ENCODE measurements at regions not wholly inside any gene's neighbourhood (a gene's known extent, or its start where the extent isn't known, plus 50 kb on each side); places are given as distances from the start of the nearest gene placed in this dataset.

GRCh38 chr3:31358473-31359070 lies 174.2 kb upstream of the STT3B start:
- no peak for DNase-seq

GRCh38 chr3:31361371-31362273 lies 171.1 kb upstream of the STT3B start:
- DNase-seq, result no peak

- DNase-seq, result no peak
Observed at GRCh38 chr3:31364188-31364587, 168.5 kb upstream of the STT3B start.

GRCh38 chr3:31364711-31365110 lies 168.0 kb upstream of the STT3B start:
- DNase-seq, result no peak

GRCh38 chr3:31367518-31367917 lies 165.2 kb upstream of the STT3B start:
- no peak for DNase-seq

GRCh38 chr3:31369637-31370379 lies 162.9 kb upstream of the STT3B start:
- DNase-seq, result no peak

GRCh38 chr3:31370380-31370666 lies 162.4 kb upstream of the STT3B start:
- DNase-seq, result no peak

- DNase-seq, result no peak
Observed at GRCh38 chr3:31370681-31371080, 162.0 kb upstream of the STT3B start.

GRCh38 chr3:31371484-31372177 lies 161.1 kb upstream of the STT3B start:
- DNase-seq, result no peak

- no peak for DNase-seq
Observed at GRCh38 chr3:31373681-31374080, 159.0 kb upstream of the STT3B start.

- no peak for DNase-seq
Observed at GRCh38 chr3:31377045-31377642, 155.6 kb upstream of the STT3B start.

- DNase-seq, result no peak
Observed at GRCh38 chr3:31378231-31378630, 154.5 kb upstream of the STT3B start.

GRCh38 chr3:31379598-31379997 lies 153.1 kb upstream of the STT3B start:
- DNase-seq, result no peak

GRCh38 chr3:31382856-31383255 lies 149.9 kb upstream of the STT3B start:
- no peak for DNase-seq

- no peak for DNase-seq
Observed at GRCh38 chr3:31384117-31384516, 148.6 kb upstream of the STT3B start.

- DNase-seq, result no peak
Observed at GRCh38 chr3:31389939-31390338, 142.8 kb upstream of the STT3B start.

GRCh38 chr3:31390466-31390865 lies 142.3 kb upstream of the STT3B start:
- DNase-seq, result no peak

GRCh38 chr3:31391150-31391549 lies 141.6 kb upstream of the STT3B start:
- no peak for DNase-seq

- no peak for DNase-seq
Observed at GRCh38 chr3:31392568-31392967, 140.2 kb upstream of the STT3B start.

GRCh38 chr3:31399271-31399670 lies 133.5 kb upstream of the STT3B start:
- no peak for DNase-seq

GRCh38 chr3:31402117-31402516 lies 130.6 kb upstream of the STT3B start:
- no peak for DNase-seq

- DNase-seq, result no peak
Observed at GRCh38 chr3:31403197-31403596, 129.5 kb upstream of the STT3B start.

- no peak for DNase-seq
Observed at GRCh38 chr3:31404871-31405270, 127.9 kb upstream of the STT3B start.

Measured in NCI-H774 (cell line).